ENCODE measurements at regions not wholly inside any gene's neighbourhood (a gene's known extent, or its start where the extent isn't known, plus 50 kb on each side); places are given as distances from the start of the nearest gene placed in this dataset.

GRCh38 chr6:105907991-105908390 lies 178.1 kb upstream of the PRDM1 start:
- no peaks in the 10 kb centered on the region for H3K4me1 ChIP-seq (ENCODE audit: insufficient read depth, insufficient read length)
- no peaks in the 10 kb centered on the region for H3K9me3 ChIP-seq (ENCODE audit: insufficient read depth, low read length)
- TF ChIP-seq SUZ12 (IDR thresholded peaks at IDR 0.05; ENCODE audit: extremely low read depth, insufficient read depth, insufficient read length) (no peak), YY1 (IDR thresholded peaks at IDR 0.05; ENCODE audit: insufficient read depth, insufficient read length) (no peak), ZNF274 (IDR thresholded peaks at IDR 0.05; ENCODE audit: low read depth, low read length) (no peak)
- H3K36me3 ChIP-seq (ENCODE audit: insufficient read depth, insufficient read length, low read length): no peaks in the 10 kb centered on the region
- DNase-seq (ENCODE audit: low read depth, low spot score): no peak
- no peaks in the 10 kb centered on the region for H3K27me3 ChIP-seq (ENCODE audit: insufficient read depth, insufficient read length)
- no peak overlapping the region for H3K4me3 ChIP-seq (ENCODE audit: insufficient read length, low read depth)
- no peak overlapping the region for H3K9ac ChIP-seq (ENCODE audit: insufficient read length, low read depth)

- no peaks in the 10 kb centered on the region for H3K9me3 ChIP-seq (ENCODE audit: insufficient read depth, low read length)
- no peak overlapping the region for H3K4me3 ChIP-seq (ENCODE audit: insufficient read length, low read depth)
- no peaks in the 10 kb centered on the region for H3K27me3 ChIP-seq (ENCODE audit: insufficient read depth, insufficient read length)
- TF ChIP-seq YY1 (IDR thresholded peaks at IDR 0.05; ENCODE audit: insufficient read depth, insufficient read length) (no peak), SUZ12 (IDR thresholded peaks at IDR 0.05; ENCODE audit: extremely low read depth, insufficient read depth, insufficient read length) (no peak), ZNF274 (IDR thresholded peaks at IDR 0.05; ENCODE audit: low read depth, low read length) (no peak)
- H3K36me3 ChIP-seq (ENCODE audit: insufficient read depth, insufficient read length, low read length): no peaks in the 10 kb centered on the region
- no peak overlapping the region for H3K9ac ChIP-seq (ENCODE audit: insufficient read length, low read depth)
- DNase-seq (ENCODE audit: low read depth, low spot score): no peak
- no peaks in the 10 kb centered on the region for H3K4me1 ChIP-seq (ENCODE audit: insufficient read depth, insufficient read length)
These were observed 178.8 kb upstream of the PRDM1 start for GRCh38 chr6:105907301-105907700.

GRCh38 chr6:105902401-105903031 lies 183.6 kb upstream of the PRDM1 start:
- TF ChIP-seq YY1 (IDR thresholded peaks at IDR 0.05; ENCODE audit: insufficient read depth, insufficient read length) (no peak), ZNF274 (IDR thresholded peaks at IDR 0.05; ENCODE audit: low read depth, low read length) (no peak), SUZ12 (IDR thresholded peaks at IDR 0.05; ENCODE audit: extremely low read depth, insufficient read depth, insufficient read length) (no peak)
- DNase-seq (ENCODE audit: low read depth, low spot score): no peak
- Histone ChIP-seq H3K4me3 (ENCODE audit: insufficient read length, low read depth) (no peak overlapping the region), H3K9ac (ENCODE audit: insufficient read length, low read depth) (no peak overlapping the region), H3K4me1 (ENCODE audit: insufficient read depth, insufficient read length) (no peaks in the 10 kb centered on the region), H3K27me3 (ENCODE audit: insufficient read depth, insufficient read length) (no peaks in the 10 kb centered on the region), H3K9me3 (ENCODE audit: insufficient read depth, low read length) (no peaks in the 10 kb centered on the region), H3K36me3 (ENCODE audit: insufficient read depth, insufficient read length, low read length) (no peaks in the 10 kb centered on the region)

- H3K9ac ChIP-seq (ENCODE audit: insufficient read length, low read depth): no peak overlapping the region
- TF ChIP-seq SUZ12 (IDR thresholded peaks at IDR 0.05; ENCODE audit: extremely low read depth, insufficient read depth, insufficient read length) (no peak), YY1 (IDR thresholded peaks at IDR 0.05; ENCODE audit: insufficient read depth, insufficient read length) (no peak), ZNF274 (IDR thresholded peaks at IDR 0.05; ENCODE audit: low read depth, low read length) (no peak)
These were observed 184.6 kb upstream of the PRDM1 start for GRCh38 chr6:105901583-105901982.

GRCh38 chr6:105900125-105900937 lies 185.8 kb upstream of the PRDM1 start:
- no peak overlapping the region for H3K9ac ChIP-seq (ENCODE audit: insufficient read length, low read depth)

More at GRCh38 chr6:105901583-105901982, 184.6 kb upstream of the PRDM1 start:
- Histone ChIP-seq H3K36me3 (ENCODE audit: insufficient read depth, insufficient read length, low read length) (no peaks in the 10 kb centered on the region), H3K4me3 (ENCODE audit: insufficient read length, low read depth) (no peak overlapping the region), H3K27me3 (ENCODE audit: insufficient read depth, insufficient read length) (no peaks in the 10 kb centered on the region), H3K9me3 (ENCODE audit: insufficient read depth, low read length) (no peaks in the 10 kb centered on the region), H3K4me1 (ENCODE audit: insufficient read depth, insufficient read length) (no peaks in the 10 kb centered on the region)
- no peak for DNase-seq (ENCODE audit: low read depth, low spot score)

GRCh38 chr6:105898286-105898685 lies 187.8 kb upstream of the PRDM1 start:
- DNase-seq (ENCODE audit: low read depth, low spot score): no peak
- no peak for TF ChIP-seq SUZ12 (IDR thresholded peaks at IDR 0.05; ENCODE audit: extremely low read depth, insufficient read depth, insufficient read length)
- no peak for TF ChIP-seq ZNF274 (IDR thresholded peaks at IDR 0.05; ENCODE audit: low read depth, low read length)
- TF ChIP-seq YY1 (IDR thresholded peaks at IDR 0.05; ENCODE audit: insufficient read depth, insufficient read length): no peak
- H3K4me1 ChIP-seq (ENCODE audit: insufficient read depth, insufficient read length): no peaks in the 10 kb centered on the region

More at GRCh38 chr6:105900125-105900937, 185.8 kb upstream of the PRDM1 start:
- Histone ChIP-seq H3K27me3 (ENCODE audit: insufficient read depth, insufficient read length) (no peaks in the 10 kb centered on the region), H3K36me3 (ENCODE audit: insufficient read depth, insufficient read length, low read length) (no peaks in the 10 kb centered on the region), H3K4me3 (ENCODE audit: insufficient read length, low read depth) (no peak overlapping the region), H3K9me3 (ENCODE audit: insufficient read depth, low read length) (no peaks in the 10 kb centered on the region), H3K4me1 (ENCODE audit: insufficient read depth, insufficient read length) (no peaks in the 10 kb centered on the region)
- TF ChIP-seq ZNF274 (IDR thresholded peaks at IDR 0.05; ENCODE audit: low read depth, low read length) (no peak), YY1 (IDR thresholded peaks at IDR 0.05; ENCODE audit: insufficient read depth, insufficient read length) (no peak)
- DNase-seq (ENCODE audit: low read depth, low spot score): no peak

GRCh38 chr6:105897131-105897530 lies 189.0 kb upstream of the PRDM1 start:
- Histone ChIP-seq H3K36me3 (ENCODE audit: insufficient read depth, insufficient read length, low read length) (no peaks in the 10 kb centered on the region), H3K4me1 (ENCODE audit: insufficient read depth, insufficient read length) (no peaks in the 10 kb centered on the region), H3K9me3 (ENCODE audit: insufficient read depth, low read length) (no peaks in the 10 kb centered on the region), H3K4me3 (ENCODE audit: insufficient read length, low read depth) (no peak overlapping the region), H3K27me3 (ENCODE audit: insufficient read depth, insufficient read length) (no peaks in the 10 kb centered on the region), H3K9ac (ENCODE audit: insufficient read length, low read depth) (no peak overlapping the region)
- no peak for DNase-seq (ENCODE audit: low read depth, low spot score)
- TF ChIP-seq YY1 (IDR thresholded peaks at IDR 0.05; ENCODE audit: insufficient read depth, insufficient read length) (no peak), SUZ12 (IDR thresholded peaks at IDR 0.05; ENCODE audit: extremely low read depth, insufficient read depth, insufficient read length) (no peak)

More at GRCh38 chr6:105898286-105898685, 187.8 kb upstream of the PRDM1 start:
- H3K27me3 ChIP-seq (ENCODE audit: insufficient read depth, insufficient read length): no peaks in the 10 kb centered on the region
- H3K4me3 ChIP-seq (ENCODE audit: insufficient read length, low read depth): no peak overlapping the region
- no peaks in the 10 kb centered on the region for H3K36me3 ChIP-seq (ENCODE audit: insufficient read depth, insufficient read length, low read length)
- H3K9ac ChIP-seq (ENCODE audit: insufficient read length, low read depth): no peak overlapping the region
- H3K9me3 ChIP-seq (ENCODE audit: insufficient read depth, low read length): no peaks in the 10 kb centered on the region
